Uterus (tissue), 3 donors: ENCODE measurements at regions not wholly inside any gene's neighbourhood (a gene's known extent, or its start where the extent isn't known, plus 50 kb on each side); places are given as distances from the start of the nearest gene placed in this dataset.

Experiments
- DNase-seq, 2 donors: peaks; one replicate each; pipeline ENCODE4 v3.0.0-alpha.2; 2019 to 2020
- H3K27ac ChIP-seq, 2 donors: fragments of 200-600 bp; sonication (generic); 1 replicate in 1 of 2; 2 replicates in 1 of 2; pipeline ENCODE4 v1.5.1; 2016 to 2018
- H3K27me3 ChIP-seq, 2 donors: fragments of 200-600 bp; sonication (generic); one replicate each; pipeline ENCODE4 v1.5.1; 2018 to 2019; ENCODE audit warnings: control low read depth in 1 of 2
- H3K36me3 ChIP-seq, 2 donors: fragments of 200-600 bp; sonication (generic); one replicate each; pipeline ENCODE4 v1.5.1; 2019; ENCODE audit warnings: control low read depth in 1 of 2
- H3K4me1 ChIP-seq, 2 donors: fragments of 200-600 bp; sonication (generic); one replicate each; pipeline ENCODE4 v1.5.1; 2018 to 2019; ENCODE audit warnings: control low read depth in 1 of 2
- H3K4me3 ChIP-seq, 2 donors: fragments of 200-600 bp; sonication (generic); 1 replicate in 1 of 2; 2 replicates in 1 of 2; pipeline ENCODE4 v1.5.1; 2018 to 2019; ENCODE audit warnings: mild to moderate bottlenecking in 1 of 2
- H3K9me3 ChIP-seq, 2 donors: fragments of 200-600 bp; sonication (generic); one replicate each; pipeline ENCODE4 v1.5.1; 2019; ENCODE audit warnings: control low read depth in 1 of 2
- POLR2A ChIP-seq, 2 donors: fragments of 450-650 bp; IDR thresholded peaks; one replicate each; pipeline ENCODE4 v1.6.1; 2016; ENCODE audit warnings: antibody characterized with exemption in 2 of 2, mild to moderate bottlenecking in 1 of 2, moderate library complexity in 1 of 2
- intact Hi-C: fragments of 100-400 bp; cut with DNase I; formaldehyde crosslinking; loops from one replicate; pipeline ENCODE4 v1.15.1; 2023; ENCODE audit warnings: low total_unique reads
- TF ChIP-seq, protein P1 (sequence below), 4 experiments: fragments of 200-600 bp in 2 of 4; fragments of 450-650 bp in 2 of 4; sonication (generic) in 2 of 4; IDR thresholded peaks; one replicate each; pipeline ENCODE4 v1.5.1; 2016 to 2019; ENCODE audit warnings: antibody characterized with exemption in 4 of 4, mild to moderate bottlenecking in 2 of 4, moderate library complexity in 1 of 4
- donor health status: DM: yes; HTN: yes; CAD: no.

DNA sequence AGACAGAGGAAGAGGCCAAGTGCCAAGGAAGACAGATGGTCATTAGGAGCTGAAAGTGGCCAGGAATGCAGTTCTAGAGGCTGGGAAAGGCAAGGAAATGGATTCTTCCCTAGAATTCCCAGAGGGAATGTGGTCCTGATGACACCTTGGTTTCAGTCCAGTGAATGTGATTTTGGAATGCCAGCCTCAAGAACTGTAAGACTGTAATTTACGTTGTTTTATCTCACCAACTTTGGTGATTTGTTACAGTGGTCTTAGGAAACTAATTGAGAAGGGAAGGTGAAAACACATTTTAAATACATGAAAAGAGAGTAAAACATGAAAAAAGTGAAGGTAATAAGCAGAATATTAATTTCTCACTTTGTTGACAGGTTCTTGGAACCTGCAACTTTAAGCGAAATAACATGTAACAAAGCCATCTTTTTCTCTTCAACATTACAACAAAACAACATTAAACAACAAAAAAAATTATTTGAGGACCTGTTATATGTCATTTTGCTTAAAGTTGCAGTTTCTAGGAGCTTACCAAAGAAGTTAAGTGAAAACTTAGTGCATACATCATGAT lies 370.2 kb downstream of the METTL4 start:
- no peak for TF ChIP-seq POLR2A (IDR thresholded peaks at IDR 0.05)
- TF ChIP-seq, protein P1, sequence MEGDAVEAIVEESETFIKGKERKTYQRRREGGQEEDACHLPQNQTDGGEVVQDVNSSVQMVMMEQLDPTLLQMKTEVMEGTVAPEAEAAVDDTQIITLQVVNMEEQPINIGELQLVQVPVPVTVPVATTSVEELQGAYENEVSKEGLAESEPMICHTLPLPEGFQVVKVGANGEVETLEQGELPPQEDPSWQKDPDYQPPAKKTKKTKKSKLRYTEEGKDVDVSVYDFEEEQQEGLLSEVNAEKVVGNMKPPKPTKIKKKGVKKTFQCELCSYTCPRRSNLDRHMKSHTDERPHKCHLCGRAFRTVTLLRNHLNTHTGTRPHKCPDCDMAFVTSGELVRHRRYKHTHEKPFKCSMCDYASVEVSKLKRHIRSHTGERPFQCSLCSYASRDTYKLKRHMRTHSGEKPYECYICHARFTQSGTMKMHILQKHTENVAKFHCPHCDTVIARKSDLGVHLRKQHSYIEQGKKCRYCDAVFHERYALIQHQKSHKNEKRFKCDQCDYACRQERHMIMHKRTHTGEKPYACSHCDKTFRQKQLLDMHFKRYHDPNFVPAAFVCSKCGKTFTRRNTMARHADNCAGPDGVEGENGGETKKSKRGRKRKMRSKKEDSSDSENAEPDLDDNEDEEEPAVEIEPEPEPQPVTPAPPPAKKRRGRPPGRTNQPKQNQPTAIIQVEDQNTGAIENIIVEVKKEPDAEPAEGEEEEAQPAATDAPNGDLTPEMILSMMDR (IDR thresholded peaks at IDR 0.05) = no peak
- no peak overlapping the region for H3K27ac ChIP-seq
- no peaks in the 10 kb centered on the region for H3K9me3 ChIP-seq
- H3K4me3 ChIP-seq = no peak overlapping the region
- intact Hi-C loops = no loop called here
- no peaks in the 10 kb centered on the region for H3K4me1 ChIP-seq
- DNase-seq = no peak
- H3K27me3 ChIP-seq = no peaks in the 10 kb centered on the region
- no peaks in the 10 kb centered on the region for H3K36me3 ChIP-seq

DNA sequence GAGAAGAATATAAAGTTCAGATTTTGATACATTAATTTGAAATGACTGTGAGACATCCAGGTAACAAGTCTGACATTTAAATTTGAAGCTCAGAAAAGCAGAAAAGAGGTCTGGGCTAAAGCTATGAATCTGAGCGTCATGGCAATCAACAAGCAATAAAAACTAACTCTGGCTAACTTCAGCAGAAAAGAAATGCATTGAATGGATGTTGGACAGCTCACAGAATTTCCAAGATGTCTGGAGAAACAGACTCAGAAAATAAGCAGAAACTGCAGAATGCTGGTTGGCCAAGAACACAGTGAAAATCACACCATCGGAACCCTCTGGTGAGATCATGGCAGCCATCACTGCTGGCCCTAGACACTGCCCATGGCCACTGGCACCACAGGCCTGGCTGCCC lies 366.6 kb downstream of the METTL4 start:
- Histone ChIP-seq H3K27ac (no peak overlapping the region), H3K4me3 (no peak overlapping the region), H3K27me3 (no peaks in the 10 kb centered on the region), H3K4me1 (no peaks in the 10 kb centered on the region), H3K36me3 (no peaks in the 10 kb centered on the region), H3K9me3 (no peaks in the 10 kb centered on the region)
- DNase-seq = no peak
- TF ChIP-seq, protein P1 (IDR thresholded peaks at IDR 0.05) = no peak
- no peak for TF ChIP-seq POLR2A (IDR thresholded peaks at IDR 0.05)
- intact Hi-C loops = no loop called here

DNA sequence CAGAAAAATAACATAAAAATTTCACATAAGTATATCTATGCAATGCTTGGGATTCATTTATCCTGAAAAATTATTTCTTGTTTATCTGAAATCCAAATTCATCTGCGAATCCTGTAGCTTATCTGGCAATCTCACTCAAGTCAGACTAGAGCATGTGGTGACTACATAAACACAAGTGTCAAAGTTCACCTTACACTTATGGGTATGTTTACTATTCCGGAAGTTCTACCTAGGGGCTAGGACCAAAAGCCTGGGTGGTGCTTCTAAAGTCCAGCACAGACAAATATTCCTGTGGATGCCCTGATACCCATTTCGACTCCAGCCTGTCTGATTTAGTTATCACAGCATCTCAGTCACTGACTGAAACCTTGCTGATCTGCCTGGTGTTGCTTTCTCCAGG lies 364.0 kb downstream of the METTL4 start:
- no peak for DNase-seq
- no peak overlapping the region for H3K4me3 ChIP-seq
- no peak overlapping the region for H3K27ac ChIP-seq
- H3K9me3 ChIP-seq = no peaks in the 10 kb centered on the region
- intact Hi-C loops = no loop called here
- H3K36me3 ChIP-seq = no peaks in the 10 kb centered on the region
- TF ChIP-seq, protein P1 (IDR thresholded peaks at IDR 0.05) = no peak
- TF ChIP-seq POLR2A (IDR thresholded peaks at IDR 0.05) = no peak
- H3K4me1 ChIP-seq = no peaks in the 10 kb centered on the region
- no peaks in the 10 kb centered on the region for H3K27me3 ChIP-seq

DNA sequence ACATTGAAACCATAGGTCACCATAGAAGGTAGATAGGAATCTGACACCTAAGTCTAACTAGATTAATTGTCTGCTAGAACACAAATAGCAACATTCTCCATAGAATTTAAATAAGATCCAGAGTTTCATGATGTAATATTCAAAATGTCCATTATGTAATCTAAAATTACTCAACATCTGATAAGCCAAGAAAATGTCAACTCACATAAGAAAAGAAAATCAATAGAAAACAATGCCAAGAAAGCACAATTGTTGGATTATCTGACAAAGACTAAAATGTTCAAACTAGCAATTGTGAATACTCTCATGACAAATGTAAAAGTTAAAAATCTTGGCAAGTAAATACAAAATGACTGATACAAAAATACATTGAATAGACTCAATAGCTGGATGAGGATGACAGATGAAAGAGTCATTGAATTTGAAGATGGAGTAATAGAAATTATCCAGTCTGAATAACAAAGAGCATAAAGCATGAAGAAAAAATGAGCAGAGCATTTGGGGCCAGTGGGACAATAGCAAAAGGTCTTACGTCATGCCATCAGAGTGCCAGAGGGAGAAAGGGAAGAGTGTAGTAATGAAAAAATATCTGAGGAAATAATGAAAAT lies 358.6 kb downstream of the METTL4 start:
- H3K27me3 ChIP-seq = no peaks in the 10 kb centered on the region
- TF ChIP-seq, protein P1 (IDR thresholded peaks at IDR 0.05) = no peak
- no peak for TF ChIP-seq POLR2A (IDR thresholded peaks at IDR 0.05)
- H3K27ac ChIP-seq = no peak overlapping the region
- no peaks in the 10 kb centered on the region for H3K36me3 ChIP-seq
- no peak overlapping the region for H3K4me3 ChIP-seq
- H3K4me1 ChIP-seq = no peaks in the 10 kb centered on the region
- intact Hi-C loops = no loop called here
- no peak for DNase-seq
- no peaks in the 10 kb centered on the region for H3K9me3 ChIP-seq

DNA sequence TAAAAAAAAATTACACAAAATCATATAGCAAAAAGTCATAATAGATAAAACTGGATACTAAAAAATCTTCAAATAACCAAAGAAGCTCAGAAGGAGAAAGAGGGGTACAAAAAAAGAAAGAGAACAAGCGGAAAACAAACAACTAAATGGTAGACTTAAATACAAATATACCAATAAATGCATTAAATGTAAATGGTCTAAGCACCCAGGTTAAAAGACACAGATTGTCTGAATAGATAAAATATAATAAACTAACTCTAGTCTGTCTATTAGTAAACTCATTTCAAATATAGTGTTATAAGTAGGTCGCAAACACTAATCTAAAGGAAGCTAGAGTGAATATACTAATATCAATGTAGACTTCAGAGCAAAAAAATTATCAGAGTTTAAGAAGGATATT lies 357.4 kb downstream of the METTL4 start:
- Histone ChIP-seq H3K4me1 (no peaks in the 10 kb centered on the region), H3K4me3 (no peak overlapping the region), H3K27me3 (no peaks in the 10 kb centered on the region), H3K27ac (no peak overlapping the region), H3K36me3 (no peaks in the 10 kb centered on the region), H3K9me3 (no peaks in the 10 kb centered on the region)
- intact Hi-C loops = no loop called here
- no peak for DNase-seq
- TF ChIP-seq, protein P1 (IDR thresholded peaks at IDR 0.05) = no peak
- TF ChIP-seq POLR2A (IDR thresholded peaks at IDR 0.05) = no peak
